Activated T-cell treated with anti-CD3 and anti-CD28 coated beads for 48 hours (primary cell): ENCODE measurements at regions not wholly inside any gene's neighbourhood (a gene's known extent, or its start where the extent isn't known, plus 50 kb on each side); places are given as distances from the start of the nearest gene placed in this dataset.

ENCODE experiments used
- DNase-seq: peaks from one replicate; pipeline ENCODE4 v3.0.0-alpha.2; 2020; ENCODE audit warnings: low read depth

DNA sequence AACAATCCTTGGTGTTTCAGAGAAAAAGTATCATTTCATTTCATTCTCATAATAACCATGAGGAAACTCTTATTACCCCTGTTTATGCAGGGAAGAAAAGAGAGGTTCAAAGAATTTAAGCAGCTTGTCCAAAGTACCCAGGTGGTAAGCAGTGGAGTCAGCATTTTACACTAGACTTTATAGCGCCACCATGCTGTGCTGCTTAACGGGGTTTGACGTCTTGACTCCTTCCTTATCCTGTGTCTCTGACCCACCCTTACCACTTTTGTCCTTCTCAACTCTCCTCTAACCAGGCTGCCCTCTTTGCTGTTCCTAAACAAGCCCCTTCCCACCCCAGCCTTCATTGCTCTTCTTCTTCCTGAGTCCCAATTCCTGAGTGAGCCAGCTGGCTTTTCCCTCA, 117.0 kb upstream of the AHR start:
- DNase-seq: no peak

DNA sequence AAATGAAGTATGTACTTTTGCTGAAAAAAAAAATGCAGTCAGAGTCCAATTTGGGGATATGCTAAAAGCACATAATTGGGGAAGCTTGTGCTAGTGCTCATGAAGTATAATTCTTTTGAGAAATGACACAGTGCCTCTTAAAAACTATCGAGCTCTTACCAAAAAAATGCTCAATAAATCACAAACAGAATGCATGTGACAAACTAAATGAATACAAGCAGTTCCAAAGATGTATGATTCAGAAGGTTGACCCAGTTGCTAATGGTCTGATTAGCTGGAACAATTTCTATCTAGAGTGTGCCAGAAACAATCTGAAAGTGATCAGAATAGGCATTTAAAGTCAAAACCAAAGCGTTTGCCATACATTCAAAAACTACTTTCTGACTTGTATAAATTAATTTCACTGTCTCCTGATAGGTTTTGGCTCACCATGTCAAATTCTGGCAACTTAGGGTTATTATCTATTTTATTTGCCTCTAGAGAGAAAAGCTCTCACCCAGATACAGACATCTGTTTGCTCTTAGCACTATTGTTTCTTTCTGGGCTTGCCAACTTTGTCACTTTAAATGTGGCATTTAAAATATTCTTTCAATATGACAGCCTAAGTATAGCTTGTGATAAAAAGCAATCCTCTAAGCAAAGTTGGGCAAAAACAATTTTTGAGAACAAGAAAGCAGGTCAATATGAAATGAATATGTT, 114.7 kb upstream of the AHR start:
- DNase-seq: no peak

DNA sequence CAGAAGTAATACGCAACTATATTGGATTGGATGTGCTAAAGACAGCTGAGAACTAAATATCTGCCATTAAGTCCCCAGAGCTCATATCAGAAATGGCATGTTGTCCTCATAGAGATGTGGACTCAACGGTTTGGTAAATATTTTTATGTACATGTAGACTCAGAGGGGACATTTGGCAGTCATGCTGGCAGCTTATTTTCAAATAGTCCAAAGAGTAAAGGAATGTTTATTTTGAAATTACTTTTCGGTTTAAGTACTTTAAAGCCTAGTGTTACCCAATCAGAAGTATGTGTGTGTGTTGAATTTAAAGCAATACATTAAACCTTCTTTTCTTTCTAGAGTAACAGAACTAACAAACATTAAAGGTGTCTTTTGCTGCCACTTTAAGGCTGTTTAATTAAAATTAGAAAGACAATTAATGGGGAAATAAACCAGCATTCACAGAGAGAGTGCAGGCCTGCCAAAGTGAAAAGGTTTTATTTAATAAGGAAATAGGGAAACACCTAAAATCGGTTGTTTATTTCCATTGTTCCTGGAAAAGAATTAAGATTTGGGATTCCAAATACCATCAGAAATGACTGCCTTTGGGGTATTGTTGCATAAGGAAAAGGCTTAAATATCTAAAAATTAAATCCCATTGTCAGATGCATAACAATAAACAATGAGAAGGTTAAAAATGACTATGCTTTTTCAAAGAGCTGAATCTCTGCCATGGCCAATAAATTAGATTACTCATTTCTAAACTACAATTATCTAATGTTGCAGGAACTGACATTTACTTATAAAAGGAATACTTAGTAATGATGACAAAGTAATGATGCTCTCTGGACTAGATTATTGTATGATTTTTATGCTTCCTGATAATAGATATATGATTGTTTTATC, 113.4 kb upstream of the AHR start:
- DNase-seq: no peak

DNA sequence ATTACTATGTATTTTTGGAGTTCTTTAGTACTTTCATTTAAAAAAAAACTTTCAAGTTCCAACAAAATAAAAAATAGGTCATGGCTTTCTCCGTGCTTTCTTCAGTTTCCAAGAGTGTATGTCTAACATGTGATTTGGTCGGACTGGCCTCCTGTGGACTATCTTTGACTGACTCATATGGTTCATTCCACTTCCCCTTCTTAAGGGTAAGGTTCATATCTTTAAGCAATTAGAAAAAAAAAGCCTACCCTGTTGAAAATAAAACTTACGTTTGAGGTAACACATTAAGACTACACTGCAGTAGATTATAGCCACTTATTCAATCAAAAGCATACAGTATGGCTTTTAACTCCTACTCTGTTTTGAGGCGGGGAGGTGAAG, 112.8 kb upstream of the AHR start:
- DNase-seq: no peak

DNA sequence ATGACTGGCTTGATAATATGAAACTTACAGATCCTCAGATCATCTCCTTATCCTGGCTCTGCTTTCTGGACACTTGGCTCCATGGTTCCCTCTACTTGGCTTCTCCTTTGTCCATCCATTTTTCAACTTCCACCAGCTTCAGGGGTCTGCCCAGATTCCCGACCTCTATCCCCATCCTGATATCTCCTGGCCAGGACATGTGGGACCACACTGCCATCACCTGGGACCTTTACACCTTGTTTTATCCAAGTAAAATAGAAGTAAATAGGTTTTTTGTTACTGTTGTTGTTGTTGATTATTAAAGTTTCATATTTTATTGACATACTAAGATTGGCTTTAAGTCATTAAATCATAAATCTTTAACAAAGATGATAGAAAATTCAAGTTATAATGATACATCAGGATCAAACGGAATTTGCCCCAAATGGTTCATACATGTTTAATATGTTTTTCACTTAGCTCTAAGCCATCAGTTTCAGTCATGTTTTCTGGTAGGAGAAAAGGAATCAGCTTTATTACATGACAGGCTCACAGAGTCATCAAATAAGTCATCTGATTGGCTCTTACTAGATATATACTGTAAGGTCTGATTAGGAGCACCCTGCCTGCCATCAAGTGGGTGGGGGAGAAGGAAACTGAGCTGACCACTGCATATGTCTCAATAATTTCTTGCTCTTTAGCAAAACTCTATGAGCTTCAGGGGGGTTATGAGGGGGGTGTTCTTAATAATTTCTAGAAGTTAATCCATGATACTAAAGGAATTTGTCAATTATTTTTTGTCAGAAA, 111.5 kb upstream of the AHR start:
- DNase-seq: no peak

DNA sequence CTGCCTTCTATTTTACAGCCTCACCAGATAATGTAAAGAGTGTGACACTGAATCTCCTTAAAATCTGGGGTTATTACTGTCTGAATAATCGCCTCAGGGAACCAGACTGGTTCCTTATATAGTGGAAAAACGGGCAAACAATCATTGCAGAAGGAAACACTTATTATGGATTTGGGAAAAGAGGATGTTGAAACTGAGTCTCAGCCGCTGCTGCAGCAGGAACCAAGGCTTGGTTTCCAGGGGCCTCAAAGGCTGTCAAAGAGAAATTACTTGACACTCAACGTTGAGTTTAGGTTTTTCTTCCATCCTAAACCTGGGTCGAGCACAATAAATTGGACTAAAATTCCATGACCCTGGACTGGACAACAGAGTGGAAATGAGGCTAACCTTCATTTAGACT, 103.8 kb upstream of the AHR start:
- no peak for DNase-seq

DNA sequence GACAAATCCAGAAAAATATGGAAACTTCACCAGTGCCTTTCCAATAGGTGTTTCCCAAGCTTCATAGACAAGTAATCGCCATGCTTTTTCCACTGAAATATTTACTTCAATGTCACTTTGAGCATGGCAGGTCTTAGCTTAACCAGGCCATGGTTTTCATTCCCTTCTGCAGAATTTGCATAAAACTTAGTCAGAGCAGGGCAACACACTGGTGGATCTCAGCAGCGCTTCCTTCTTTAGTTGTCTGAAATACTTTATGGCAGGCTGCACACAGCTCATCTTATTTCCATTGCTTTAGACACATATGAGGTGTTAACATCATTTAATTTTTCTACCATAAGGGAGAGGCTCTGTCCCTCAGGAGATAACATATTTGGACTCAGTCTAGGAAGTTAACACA, 102.9 kb upstream of the AHR start:
- no peak for DNase-seq

DNA sequence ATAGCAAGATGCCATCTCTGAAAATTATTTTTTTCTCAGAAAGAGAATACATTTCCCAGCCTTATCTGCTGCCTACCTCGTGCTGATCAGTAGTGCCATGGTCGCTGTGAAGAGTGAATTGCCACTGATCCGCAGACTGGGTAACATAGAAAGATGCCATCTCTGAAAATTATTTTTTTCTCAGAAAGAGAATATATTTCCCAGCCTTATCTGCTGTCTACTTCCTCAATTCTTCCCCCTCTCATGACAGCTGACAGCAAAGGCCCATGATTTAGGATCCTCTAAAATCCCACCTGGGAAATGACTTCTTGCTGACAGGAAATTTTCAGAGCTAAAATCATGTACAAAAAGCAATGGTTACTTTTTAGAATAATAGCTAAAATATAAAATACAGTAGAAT, 92.5 kb upstream of the AHR start:
- no peak for DNase-seq

DNA sequence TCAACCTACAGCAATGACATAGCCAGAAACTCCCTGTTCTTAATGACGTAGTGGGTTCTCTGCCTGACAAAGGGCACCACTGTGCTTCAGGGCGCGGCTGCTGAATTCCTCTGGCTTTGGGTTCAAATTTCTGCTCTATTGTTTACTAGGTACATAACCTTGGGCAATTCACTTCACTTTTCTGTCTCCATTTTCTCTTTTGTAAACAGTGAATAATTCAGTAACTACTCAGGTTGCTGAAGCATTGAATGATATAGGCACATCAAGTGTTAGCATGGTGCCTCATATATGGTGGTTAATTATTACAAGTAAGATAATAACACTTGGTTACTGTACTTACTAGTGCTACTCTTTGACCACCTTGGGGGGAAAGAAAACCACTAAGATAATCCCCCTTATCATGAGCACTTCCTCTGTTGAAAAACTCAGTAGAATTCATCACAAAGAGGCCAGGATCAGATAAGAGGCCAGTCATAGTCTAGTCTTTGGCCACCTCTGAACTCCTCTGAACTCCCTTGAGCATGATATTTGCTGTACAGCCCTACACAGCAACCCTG, 92.0 kb upstream of the AHR start:
- DNase-seq: no peak

DNA sequence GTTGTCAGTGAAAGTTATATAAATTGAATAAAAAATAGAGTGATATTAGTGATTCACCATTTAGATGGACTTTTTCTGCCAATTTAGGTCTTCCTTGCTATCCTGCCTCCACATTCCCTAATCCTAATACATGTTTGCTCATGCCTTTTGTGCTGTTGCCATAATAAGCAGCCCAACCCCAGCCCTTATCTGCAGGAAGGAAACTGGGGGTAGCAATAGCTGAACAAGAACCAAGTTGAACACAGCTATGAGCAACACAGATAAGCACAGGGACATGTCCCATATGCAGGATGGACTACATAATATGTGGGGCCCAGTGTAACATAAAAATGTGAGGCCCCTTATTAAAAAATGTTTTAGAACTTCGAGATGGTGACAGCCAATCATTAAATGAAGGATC, 91.2 kb upstream of the AHR start:
- no peak for DNase-seq

DNA sequence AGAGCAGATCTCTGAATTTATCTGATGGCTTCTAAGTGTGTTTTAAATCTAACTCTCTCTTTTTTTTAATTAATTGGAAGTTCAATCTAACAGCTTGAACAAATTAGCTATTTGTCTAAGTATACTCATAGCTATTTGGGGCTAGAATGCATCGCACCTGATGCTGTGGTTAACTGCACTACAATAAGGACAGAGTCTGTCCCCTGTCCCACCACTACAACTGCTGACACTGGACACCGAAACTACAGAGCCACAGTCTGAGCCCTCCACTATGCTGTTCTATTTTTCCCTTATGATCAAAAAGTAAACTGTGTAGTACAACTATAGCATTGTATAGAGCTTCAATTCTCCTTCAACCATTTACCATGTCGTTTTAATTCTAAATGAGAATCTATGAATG, 89.4 kb upstream of the AHR start:
- DNase-seq: no peak

DNA sequence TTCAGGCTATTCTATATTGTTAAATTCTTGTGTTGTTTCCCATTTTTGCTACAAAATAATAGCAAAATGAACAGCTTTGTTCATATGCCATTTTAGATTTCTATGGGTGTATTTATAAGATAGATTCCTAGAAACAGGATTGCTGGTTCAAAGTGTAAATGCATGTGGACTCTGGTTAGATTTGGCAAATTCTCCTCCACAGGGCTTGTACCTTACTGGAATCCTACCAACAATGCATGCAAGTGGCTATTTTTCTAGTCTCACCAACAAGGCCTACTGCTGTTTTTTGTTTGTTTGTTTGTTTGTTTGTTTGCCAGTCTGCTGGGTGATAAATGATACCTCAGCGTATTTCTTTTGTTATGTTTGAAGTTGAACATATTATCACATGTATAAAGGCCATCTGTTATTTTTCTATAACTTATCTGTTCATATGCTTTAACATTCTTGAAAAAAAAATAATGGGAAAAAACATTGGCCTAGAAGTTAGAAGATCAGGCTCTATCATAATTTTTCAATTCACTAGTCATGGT, 87.1 kb upstream of the AHR start:
- DNase-seq: no peak

DNA sequence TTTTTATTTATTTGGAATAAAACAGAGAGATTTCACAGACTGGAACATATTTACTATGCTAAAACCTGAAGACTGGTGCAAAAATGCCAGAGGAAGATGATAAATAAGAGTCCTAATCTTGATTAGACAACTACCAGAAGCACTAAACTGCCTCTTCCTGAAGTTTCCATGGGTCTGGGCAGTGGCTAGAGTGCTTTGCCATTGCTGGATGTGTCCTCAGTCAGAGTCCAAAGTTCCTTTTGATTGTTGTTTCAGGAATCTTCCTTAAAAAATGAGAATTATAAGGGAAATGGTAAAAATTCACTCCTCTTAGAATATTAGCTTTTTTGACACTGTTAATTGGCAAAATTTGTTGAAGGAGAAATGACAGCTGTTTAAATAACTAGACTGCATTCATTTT, 86.3 kb upstream of the AHR start:
- no peak for DNase-seq

DNA sequence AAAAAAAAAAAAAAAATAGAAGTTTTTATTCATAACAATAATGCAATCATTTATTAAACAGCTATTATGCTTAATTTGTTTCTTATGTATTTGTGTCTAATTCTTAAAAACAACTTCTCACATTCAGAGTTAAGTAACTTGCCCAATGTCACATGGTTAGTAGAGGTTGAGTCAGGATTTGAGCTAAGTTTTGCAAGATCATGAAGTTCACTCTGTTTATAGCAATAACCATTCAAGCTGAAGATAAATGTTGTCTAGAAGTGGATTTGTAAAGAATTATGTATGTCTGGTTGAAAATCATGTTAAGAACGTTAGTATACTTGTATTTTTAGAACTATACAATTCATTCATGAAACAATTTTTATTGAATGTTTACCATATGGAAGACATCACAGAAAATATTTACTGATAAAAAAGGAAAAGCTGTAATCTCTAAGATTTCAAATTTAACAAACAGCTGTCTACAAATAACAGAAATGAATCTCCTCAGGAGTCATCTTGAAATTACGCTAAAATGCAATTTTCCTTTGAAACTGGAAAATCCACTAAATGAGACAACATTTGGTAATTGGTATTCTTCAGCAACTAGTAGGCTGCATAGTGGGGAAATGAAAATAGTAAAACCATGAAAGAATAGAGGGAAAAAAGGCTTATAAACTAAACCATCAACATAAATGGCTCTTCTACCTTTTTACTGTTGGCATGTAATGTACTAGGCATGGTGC, 70.5 kb upstream of the AHR start:
- no peak for DNase-seq

DNA sequence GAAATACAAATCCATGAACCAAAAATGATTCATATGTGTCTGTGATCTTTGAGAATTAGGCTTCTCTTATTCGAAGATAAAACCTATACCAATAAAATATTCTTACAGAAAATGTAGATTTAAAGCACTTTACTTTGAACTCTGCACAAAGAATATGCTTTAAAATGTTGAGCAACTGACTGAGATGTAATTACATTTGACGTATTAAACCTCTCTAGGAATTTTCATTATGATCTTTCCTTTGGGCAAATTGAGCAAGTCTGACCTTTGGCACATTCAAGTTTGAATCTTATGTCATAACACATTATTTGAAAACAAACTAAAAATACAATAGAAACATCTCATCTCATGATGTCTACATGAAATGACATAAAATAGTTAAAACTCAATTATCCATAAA, 69.2 kb upstream of the AHR start:
- DNase-seq: no peak

DNA sequence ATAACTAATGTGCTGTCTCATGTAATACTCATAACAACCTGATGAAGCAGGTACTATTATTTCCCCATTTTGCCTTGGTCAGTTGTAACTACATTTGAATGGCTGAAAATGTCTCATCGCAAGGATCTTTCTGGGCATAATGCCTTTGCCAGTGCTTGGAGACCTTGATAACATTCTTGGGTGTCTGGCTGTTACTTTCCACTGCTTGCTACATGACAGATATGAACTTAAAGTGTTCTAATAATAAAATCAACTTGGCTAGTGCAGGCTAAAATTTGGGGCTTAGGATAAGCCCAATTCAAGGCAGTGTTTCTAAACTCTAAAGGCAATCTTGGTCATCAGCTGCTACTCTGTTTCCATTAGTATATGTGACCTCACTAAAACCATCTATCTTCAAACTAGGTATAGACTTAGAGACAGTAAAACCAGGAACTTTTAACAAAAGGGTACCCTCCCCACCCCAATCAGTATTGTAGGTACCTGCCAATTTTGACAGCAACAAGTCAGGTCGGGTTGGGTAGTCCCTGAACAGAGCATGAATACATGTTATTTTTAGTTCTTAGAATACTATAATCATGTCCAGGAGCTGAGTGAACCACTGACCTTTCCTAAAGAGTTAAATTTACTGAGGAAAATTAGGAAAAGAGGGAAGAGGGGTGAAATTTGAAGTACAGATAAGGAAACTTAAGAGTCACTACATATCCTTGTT, 68.2 kb upstream of the AHR start:
- DNase-seq: no peak

DNA sequence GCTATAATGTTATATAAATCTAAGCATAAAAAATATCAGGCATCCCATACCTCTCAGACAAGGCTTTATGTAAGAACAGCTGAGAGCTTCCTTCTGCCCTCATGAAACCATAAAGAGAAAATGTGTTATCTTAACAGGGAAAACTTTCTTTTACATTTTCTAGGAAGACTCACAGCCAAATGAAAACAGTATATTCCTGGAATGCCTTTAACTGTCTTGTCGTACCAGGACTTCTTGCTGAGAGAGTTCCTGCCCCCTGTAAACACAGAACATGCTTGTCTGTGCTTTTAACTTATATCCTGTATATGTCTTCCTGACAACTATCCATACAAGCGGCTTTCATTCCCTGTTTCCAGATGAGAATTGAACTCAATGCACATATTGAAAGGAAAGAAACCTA, 64.8 kb upstream of the AHR start:
- no peak for DNase-seq

DNA sequence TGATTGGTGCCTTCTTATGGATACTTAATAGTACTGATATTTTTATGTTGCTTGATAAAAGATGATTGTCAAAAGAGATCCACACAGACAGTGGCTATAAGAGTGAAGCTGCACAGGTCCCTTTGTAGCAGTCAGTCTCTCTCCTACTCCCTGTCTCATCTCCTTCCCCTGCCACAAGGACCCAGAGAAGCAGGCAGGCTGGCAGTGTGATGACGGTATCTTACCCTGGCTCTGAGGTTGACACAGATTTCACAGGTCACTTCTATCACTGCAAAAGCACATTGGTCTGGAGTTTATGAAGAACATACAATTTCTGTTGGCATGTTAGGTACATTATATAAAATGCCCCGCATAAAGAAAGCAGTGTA, 64.4 kb upstream of the AHR start:
- DNase-seq: peak; percentile 14

DNA sequence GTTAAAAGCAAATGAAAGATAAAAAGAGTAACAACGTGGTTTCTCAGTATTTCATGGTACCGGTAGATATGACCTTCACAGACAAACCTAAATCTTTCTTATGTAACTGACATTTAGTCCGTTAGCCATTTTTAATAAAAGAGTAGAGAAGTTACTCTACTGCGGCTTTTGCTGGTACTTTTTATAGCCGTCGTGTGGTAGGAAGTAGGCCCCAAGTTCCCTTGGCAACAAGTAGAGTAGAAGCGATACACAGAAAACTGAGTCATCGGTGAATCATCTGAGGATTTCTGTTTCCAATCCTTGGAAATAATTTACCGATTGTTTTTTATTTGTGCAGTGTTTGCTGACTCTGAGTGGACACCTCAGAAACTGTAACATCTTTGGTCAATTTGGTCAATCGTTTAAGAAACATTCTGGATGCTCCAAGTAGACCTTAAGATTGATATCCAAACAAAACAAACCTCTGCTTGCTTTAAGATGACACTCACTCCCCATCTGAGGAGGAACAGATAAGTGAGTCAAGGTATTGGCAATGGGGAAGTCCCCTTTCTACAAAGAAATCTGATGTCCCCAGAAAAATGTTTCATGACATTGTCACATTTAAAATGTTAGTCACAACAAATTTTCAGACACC, 63.9 kb upstream of the AHR start:
- DNase-seq: peak; percentile 27

DNA sequence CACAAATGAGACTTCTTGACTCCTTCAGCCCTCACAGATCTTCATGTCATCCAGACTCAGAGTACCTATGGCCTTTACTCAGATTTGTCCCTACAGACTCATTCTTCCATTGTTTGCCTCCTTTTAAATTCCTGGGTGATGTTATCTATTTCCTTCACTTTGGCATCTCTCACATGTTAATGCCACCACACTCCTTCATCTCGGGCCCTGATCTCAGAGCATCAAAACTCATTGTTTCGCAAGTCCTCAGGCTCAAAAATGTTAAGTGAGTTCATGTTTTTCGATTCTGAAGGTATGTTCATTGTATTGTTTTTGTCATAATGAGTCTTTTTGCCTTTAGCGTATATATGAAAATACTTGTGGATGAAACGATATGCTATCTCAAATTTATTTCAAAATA, 62.3 kb upstream of the AHR start:
- DNase-seq: no peak

DNA sequence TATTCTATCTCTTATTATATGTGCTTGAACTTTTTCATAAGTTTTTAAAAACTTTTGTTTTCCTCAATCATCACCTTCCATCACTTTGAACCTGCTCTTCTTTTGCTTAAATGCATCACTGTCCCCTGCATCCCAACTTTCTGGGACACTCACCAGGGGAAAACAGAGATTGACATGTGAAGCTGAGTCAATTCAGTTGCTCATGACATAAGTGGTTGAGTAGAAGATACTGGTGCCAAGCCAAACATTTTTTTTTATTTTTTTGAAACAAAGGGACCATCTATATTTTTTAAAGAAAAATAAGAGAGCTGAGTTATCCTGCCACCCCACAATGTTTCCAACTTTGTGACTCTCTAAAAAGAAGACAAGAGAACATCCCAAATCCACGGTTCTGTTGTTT, 61.8 kb upstream of the AHR start:
- DNase-seq: no peak
